ENCODE measurements at regions not wholly inside any gene's neighbourhood (a gene's known extent, or its start where the extent isn't known, plus 50 kb on each side); places are given as distances from the start of the nearest gene placed in this dataset.

- H3K36me3 Mint-ChIP-seq (ENCODE audit: insufficient read depth, unreplicated experiment): no peaks in the 10 kb centered on the region
- CTCF ChIA-PET: no interaction called here
Measured at GRCh38 chr10:43912469-43912868, 263.8 kb upstream of the ZNF32 start.

DNA sequence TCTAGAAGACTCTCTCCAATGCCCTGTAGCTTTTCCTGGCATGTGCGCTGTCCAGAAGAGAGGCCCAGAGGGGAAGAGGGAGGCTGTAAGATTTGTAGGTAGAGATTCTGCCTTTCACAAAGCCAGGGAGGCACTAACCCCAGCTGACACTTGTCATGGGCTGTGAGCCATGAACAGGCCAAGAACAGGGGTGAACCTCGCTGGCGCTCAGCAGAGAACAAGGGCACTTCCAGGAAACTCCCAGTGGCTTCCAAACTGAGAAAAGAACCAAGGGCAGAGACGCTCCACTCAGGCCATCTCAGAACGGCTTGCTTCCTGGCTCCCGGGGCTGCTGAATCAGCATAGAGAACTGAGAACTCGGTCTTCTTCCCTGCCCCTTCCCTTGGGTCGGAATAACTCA lies 257.8 kb upstream of the ZNF32 start:
- H3K27me3 ChIP-seq (replicated peaks; ENCODE audit: control insufficient read depth, insufficient read depth, low read length): no peaks in the 10 kb centered on the region
- ChIA-PET CTCF (no interaction called here), POLR2A (no interaction called here)
- H3K4me3 ChIP-seq (ENCODE audit: low read depth, low read length): no peak overlapping the region
- no peaks in the 10 kb centered on the region for H3K36me3 ChIP-seq (ENCODE audit: control insufficient read depth, insufficient read depth, low read length)
- Mint-ChIP-seq H3K27ac (ENCODE audit: unreplicated experiment) (no peak overlapping the region), H3K27me3 (ENCODE audit: insufficient read depth, unreplicated experiment) (peaks cover 9% of the 10 kb centered on the region), H3K36me3 (ENCODE audit: insufficient read depth, unreplicated experiment) (no peaks in the 10 kb centered on the region), H3K4me1 (ENCODE audit: low read depth, unreplicated experiment) (no peaks in the 10 kb centered on the region), H3K4me3 (ENCODE audit: unreplicated experiment) (no peak overlapping the region), H3K9me3 (ENCODE audit: unreplicated experiment) (no peaks in the 10 kb centered on the region)
- no peaks in the 10 kb centered on the region for H3K9me3 ChIP-seq
- no peak for TF ChIP-seq CTCF (IDR thresholded peaks at IDR 0.05; ENCODE audit: insufficient read depth in 1 of 2, low read depth in 1 of 2, low read length in 1 of 2, severe bottlenecking in 1 of 2, unreplicated experiment in 1 of 2)
- no peak for DNase-seq
- H3K4me1 ChIP-seq: no peaks in the 10 kb centered on the region
- intact Hi-C loops (cut with micrococcal nuclease; ENCODE audit: unreplicated experiment): no loop called here
- BruUV-seq (replicated peaks): no TSS peak

More at GRCh38 chr10:43912469-43912868, 263.8 kb upstream of the ZNF32 start:
- POLR2A ChIA-PET: no interaction called here
- no peak overlapping the region for H3K4me3 Mint-ChIP-seq (ENCODE audit: unreplicated experiment)
- no peak for TF ChIP-seq CTCF (IDR thresholded peaks at IDR 0.05; ENCODE audit: insufficient read depth in 1 of 2, low read depth in 1 of 2, low read length in 1 of 2, severe bottlenecking in 1 of 2, unreplicated experiment in 1 of 2)
- Histone ChIP-seq H3K4me3 (ENCODE audit: low read depth, low read length) (no peak overlapping the region), H3K36me3 (ENCODE audit: control insufficient read depth, insufficient read depth, low read length) (no peaks in the 10 kb centered on the region), H3K4me1 (no peaks in the 10 kb centered on the region), H3K9me3 (0 out of 2 replicates have a peak, but pooled peaks cover 3% of the 10 kb centered on the region), H3K27me3 (replicated peaks; ENCODE audit: control insufficient read depth, insufficient read depth, low read length) (no peaks in the 10 kb centered on the region)
- no peaks in the 10 kb centered on the region for H3K4me1 Mint-ChIP-seq (ENCODE audit: low read depth, unreplicated experiment)
- H3K27me3 Mint-ChIP-seq (ENCODE audit: insufficient read depth, unreplicated experiment): peaks cover 9% of the 10 kb centered on the region
- no peak for DNase-seq
- intact Hi-C loops (cut with micrococcal nuclease; ENCODE audit: unreplicated experiment): no loop called here
- no TSS peak for BruUV-seq (replicated peaks)
- no peak overlapping the region for H3K27ac Mint-ChIP-seq (ENCODE audit: unreplicated experiment)
- H3K9me3 Mint-ChIP-seq (ENCODE audit: unreplicated experiment): no peaks in the 10 kb centered on the region

GRCh38 chr10:43905512-43906236 lies 257.0 kb upstream of the ZNF32 start:
- Histone ChIP-seq H3K4me3 (ENCODE audit: low read depth, low read length) (no peak overlapping the region), H3K9me3 (no peaks in the 10 kb centered on the region), H3K36me3 (ENCODE audit: control insufficient read depth, insufficient read depth, low read length) (no peaks in the 10 kb centered on the region), H3K27me3 (replicated peaks; ENCODE audit: control insufficient read depth, insufficient read depth, low read length) (no peaks in the 10 kb centered on the region), H3K4me1 (no peaks in the 10 kb centered on the region)
- Mint-ChIP-seq H3K9me3 (ENCODE audit: unreplicated experiment) (no peaks in the 10 kb centered on the region), H3K36me3 (ENCODE audit: insufficient read depth, unreplicated experiment) (no peaks in the 10 kb centered on the region), H3K4me1 (ENCODE audit: low read depth, unreplicated experiment) (no peaks in the 10 kb centered on the region), H3K27me3 (ENCODE audit: insufficient read depth, unreplicated experiment) (peaks cover 9% of the 10 kb centered on the region), H3K4me3 (ENCODE audit: unreplicated experiment) (no peak overlapping the region), H3K27ac (ENCODE audit: unreplicated experiment) (no peak overlapping the region)
- intact Hi-C loops (cut with micrococcal nuclease; ENCODE audit: unreplicated experiment): no loop called here
- TF ChIP-seq CTCF (IDR thresholded peaks at IDR 0.05; ENCODE audit: insufficient read depth in 1 of 2, low read depth in 1 of 2, low read length in 1 of 2, severe bottlenecking in 1 of 2, unreplicated experiment in 1 of 2): no peak
- no peak for DNase-seq
- ChIA-PET CTCF (interaction anchor here (0.7 kb wide), 1 partner anchor 217 kb away, joined by 3 read pairs; no protein-coding TSS in a partner anchor), POLR2A (no interaction called here)
- BruUV-seq (replicated peaks): no TSS peak
